ENCODE measurements at regions not wholly inside any gene's neighbourhood (a gene's known extent, or its start where the extent isn't known, plus 50 kb on each side); places are given as distances from the start of the nearest gene placed in this dataset.

GRCh38 chr1:101435831-101436511, 199.2 kb downstream of the S1PR1 start:
- Histone ChIP-seq H3K36me3 (no peaks in the 10 kb centered on the region), H3K9me3 (no peaks in the 10 kb centered on the region), H3K27ac (no peak overlapping the region), H3K4me1 (no peaks in the 10 kb centered on the region), H3K27me3 (no peaks in the 10 kb centered on the region), H3K4me3 (no peak overlapping the region)
- WGBS: 79% methylated on average over 4 of the region's 4 CpGs
- DNase-seq (ENCODE audit: low spot score in 2 of 2): no peak
- TF ChIP-seq POLR2AphosphoS5 (IDR thresholded peaks at IDR 0.05): no peak
- TF ChIP-seq POLR2A (IDR thresholded peaks at IDR 0.05): no peak
- TF ChIP-seq EP300 (IDR thresholded peaks at IDR 0.05): no peak
- TF ChIP-seq, protein P1, sequence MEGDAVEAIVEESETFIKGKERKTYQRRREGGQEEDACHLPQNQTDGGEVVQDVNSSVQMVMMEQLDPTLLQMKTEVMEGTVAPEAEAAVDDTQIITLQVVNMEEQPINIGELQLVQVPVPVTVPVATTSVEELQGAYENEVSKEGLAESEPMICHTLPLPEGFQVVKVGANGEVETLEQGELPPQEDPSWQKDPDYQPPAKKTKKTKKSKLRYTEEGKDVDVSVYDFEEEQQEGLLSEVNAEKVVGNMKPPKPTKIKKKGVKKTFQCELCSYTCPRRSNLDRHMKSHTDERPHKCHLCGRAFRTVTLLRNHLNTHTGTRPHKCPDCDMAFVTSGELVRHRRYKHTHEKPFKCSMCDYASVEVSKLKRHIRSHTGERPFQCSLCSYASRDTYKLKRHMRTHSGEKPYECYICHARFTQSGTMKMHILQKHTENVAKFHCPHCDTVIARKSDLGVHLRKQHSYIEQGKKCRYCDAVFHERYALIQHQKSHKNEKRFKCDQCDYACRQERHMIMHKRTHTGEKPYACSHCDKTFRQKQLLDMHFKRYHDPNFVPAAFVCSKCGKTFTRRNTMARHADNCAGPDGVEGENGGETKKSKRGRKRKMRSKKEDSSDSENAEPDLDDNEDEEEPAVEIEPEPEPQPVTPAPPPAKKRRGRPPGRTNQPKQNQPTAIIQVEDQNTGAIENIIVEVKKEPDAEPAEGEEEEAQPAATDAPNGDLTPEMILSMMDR (IDR thresholded peaks at IDR 0.05): no peak

DNA sequence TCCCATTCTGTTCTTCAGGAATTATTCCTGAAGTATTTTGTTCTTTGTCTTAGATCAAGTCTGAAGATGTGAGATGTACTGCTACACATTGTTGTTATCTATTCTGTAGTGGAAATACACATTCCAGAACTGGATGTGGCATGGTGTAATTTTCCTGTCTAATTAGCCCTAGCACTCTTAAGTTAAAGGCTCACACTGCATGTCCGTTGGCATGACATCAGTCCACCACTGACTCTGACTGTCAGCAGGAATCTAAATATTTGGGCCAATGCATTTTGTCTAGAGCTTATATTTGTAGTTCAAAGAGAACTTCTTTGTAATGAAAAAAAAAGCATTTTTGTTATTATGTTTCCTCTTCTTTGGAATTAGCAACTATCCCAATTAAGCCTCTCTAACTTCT, 201.0 kb downstream of the S1PR1 start:
- Histone ChIP-seq H3K27me3 (no peaks in the 10 kb centered on the region), H3K4me1 (no peaks in the 10 kb centered on the region), H3K27ac (no peak overlapping the region), H3K4me3 (no peak overlapping the region), H3K9me3 (no peaks in the 10 kb centered on the region), H3K36me3 (no peaks in the 10 kb centered on the region)
- no peak for DNase-seq (ENCODE audit: low spot score in 2 of 2)
- TF ChIP-seq, protein P1 (IDR thresholded peaks at IDR 0.05): no peak
- TF ChIP-seq POLR2AphosphoS5 (IDR thresholded peaks at IDR 0.05) (no peak), EP300 (IDR thresholded peaks at IDR 0.05) (no peak), POLR2A (IDR thresholded peaks at IDR 0.05) (no peak)
- 67% methylated on average over 1 of the region's 1 CpG for WGBS

GRCh38 chr1:101438359-101438758, 201.5 kb downstream of the S1PR1 start:
- DNase-seq (ENCODE audit: low spot score in 2 of 2): no peak
- no peak overlapping the region for H3K27ac ChIP-seq

GRCh38 chr1:101440485-101440884, 203.7 kb downstream of the S1PR1 start:
- TF ChIP-seq EP300 (IDR thresholded peaks at IDR 0.05) (no peak), POLR2AphosphoS5 (IDR thresholded peaks at IDR 0.05) (no peak), POLR2A (IDR thresholded peaks at IDR 0.05) (no peak)
- TF ChIP-seq, protein P1 (IDR thresholded peaks at IDR 0.05): no peak
- Histone ChIP-seq H3K27me3 (no peaks in the 10 kb centered on the region), H3K36me3 (no peaks in the 10 kb centered on the region), H3K27ac (no peak overlapping the region), H3K4me1 (no peaks in the 10 kb centered on the region), H3K4me3 (no peak overlapping the region), H3K9me3 (no peaks in the 10 kb centered on the region)
- no peak for DNase-seq (ENCODE audit: low spot score in 2 of 2)
- WGBS: 70% methylated on average over 5 of the region's 5 CpGs

More at GRCh38 chr1:101438359-101438758, 201.5 kb downstream of the S1PR1 start:
- Histone ChIP-seq H3K4me1 (no peaks in the 10 kb centered on the region), H3K27me3 (no peaks in the 10 kb centered on the region), H3K4me3 (no peak overlapping the region), H3K36me3 (no peaks in the 10 kb centered on the region), H3K9me3 (no peaks in the 10 kb centered on the region)
- 43% methylated on average over 3 of the region's 3 CpGs for WGBS
- TF ChIP-seq POLR2AphosphoS5 (IDR thresholded peaks at IDR 0.05) (no peak), POLR2A (IDR thresholded peaks at IDR 0.05) (no peak), EP300 (IDR thresholded peaks at IDR 0.05) (no peak)
- TF ChIP-seq, protein P1 (IDR thresholded peaks at IDR 0.05): no peak

GRCh38 chr1:101444381-101444780, 207.6 kb downstream of the S1PR1 start:
- no peak for DNase-seq (ENCODE audit: low spot score in 2 of 2)
- H3K4me3 ChIP-seq: no peak overlapping the region
- peaks cover 3% of the 10 kb centered on the region for H3K27me3 ChIP-seq
- WGBS: 75% methylated on average over 3 of the region's 3 CpGs
- no peaks in the 10 kb centered on the region for H3K9me3 ChIP-seq
- H3K36me3 ChIP-seq: no peaks in the 10 kb centered on the region
- no peaks in the 10 kb centered on the region for H3K4me1 ChIP-seq
- no peak for TF ChIP-seq POLR2AphosphoS5 (IDR thresholded peaks at IDR 0.05)
- TF ChIP-seq, protein P1 (IDR thresholded peaks at IDR 0.05): no peak
- no peak for TF ChIP-seq POLR2A (IDR thresholded peaks at IDR 0.05)
- no peak for TF ChIP-seq EP300 (IDR thresholded peaks at IDR 0.05)
- no peak overlapping the region for H3K27ac ChIP-seq

Data from suprapubic skin (tissue), 4 donors.